ENCODE measurements at regions not wholly inside any gene's neighbourhood (a gene's known extent, or its start where the extent isn't known, plus 50 kb on each side); places are given as distances from the start of the nearest gene placed in this dataset.

- Histone ChIP-seq H2AFZ (ENCODE audit: low read depth, low read length) (no peak overlapping the region), H3K9ac (ENCODE audit: low read length) (no peak overlapping the region), H3K18ac (ENCODE audit: low read depth in 1 of 2, low read length in 2 of 2) (no peak overlapping the region), H3K36me3 (ENCODE audit: control insufficient read depth in 1 of 2, insufficient read depth in 2 of 2, low read depth in 1 of 2, low read length in 2 of 2) (no peaks in the 10 kb centered on the region), H3K27me3 (ENCODE audit: control insufficient read depth in 1 of 2, insufficient read depth in 1 of 2, low read length in 2 of 2) (no peaks in the 10 kb centered on the region), H3K4ac (ENCODE audit: low read depth in 1 of 2, low read length in 2 of 2) (no peak overlapping the region), H2BK5ac (ENCODE audit: low read depth, low read length, poor library complexity, severe bottlenecking) (no peak overlapping the region), H4K91ac (ENCODE audit: low read length) (no peak overlapping the region), H3K4me1 (ENCODE audit: control insufficient read depth, insufficient read depth, low read depth, low read length) (no peaks in the 10 kb centered on the region), H4K8ac (ENCODE audit: low read length) (no peak overlapping the region), H2BK120ac (ENCODE audit: low read depth, low read length) (no peak overlapping the region), H2AK5ac (ENCODE audit: low read length, severe bottlenecking) (no peak overlapping the region), H3K27ac (ENCODE audit: low read length, poor library complexity, severe bottlenecking) (no peak overlapping the region), H2BK15ac (ENCODE audit: low read depth, poor library complexity, severe bottlenecking) (no peak overlapping the region), H3K79me1 (replicated peaks; ENCODE audit: low read length, poor library complexity, severe bottlenecking) (no peaks in the 10 kb centered on the region), H3K4me2 (ENCODE audit: low read length, poor library complexity, severe bottlenecking) (no peak overlapping the region), H3K14ac (ENCODE audit: low read length in 2 of 2) (no peak overlapping the region), H2BK12ac (ENCODE audit: low read length in 2 of 2) (no peak overlapping the region), H3K23ac (ENCODE audit: low read length in 2 of 2) (no peak overlapping the region), H3K4me3 (ENCODE audit: insufficient read depth in 1 of 2, low read depth in 1 of 2, low read length in 2 of 2) (no peak overlapping the region), H3K9me3 (ENCODE audit: control insufficient read depth, low read length) (peaks cover 21% of the 10 kb centered on the region)
- WGBS = 100% methylated on average over 1 of the region's 1 CpG
- no peak for DNase-seq
These were observed 863.6 kb upstream of the SALL3 start for GRCh38 chr18:78115896-78116561.

- H2AK5ac ChIP-seq (ENCODE audit: low read length, severe bottlenecking) = no peak overlapping the region
- H3K9ac ChIP-seq (ENCODE audit: low read length) = no peak overlapping the region
- H3K14ac ChIP-seq (ENCODE audit: low read length in 2 of 2) = no peak overlapping the region
- H3K27ac ChIP-seq (ENCODE audit: low read length, poor library complexity, severe bottlenecking) = no peak overlapping the region
- no peaks in the 10 kb centered on the region for H3K36me3 ChIP-seq (ENCODE audit: control insufficient read depth in 1 of 2, insufficient read depth in 2 of 2, low read depth in 1 of 2, low read length in 2 of 2)
- H3K18ac ChIP-seq (ENCODE audit: low read depth in 1 of 2, low read length in 2 of 2) = no peak overlapping the region
- H2BK120ac ChIP-seq (ENCODE audit: low read depth, low read length) = no peak overlapping the region
- H2AFZ ChIP-seq (ENCODE audit: low read depth, low read length) = no peak overlapping the region
- H2BK5ac ChIP-seq (ENCODE audit: low read depth, low read length, poor library complexity, severe bottlenecking) = no peak overlapping the region
- DNase-seq = no peak
- H3K4me3 ChIP-seq (ENCODE audit: insufficient read depth in 1 of 2, low read depth in 1 of 2, low read length in 2 of 2) = no peak overlapping the region
- H3K23ac ChIP-seq (ENCODE audit: low read length in 2 of 2) = no peak overlapping the region
- H3K4me2 ChIP-seq (ENCODE audit: low read length, poor library complexity, severe bottlenecking) = no peak overlapping the region
- H2BK12ac ChIP-seq (ENCODE audit: low read length in 2 of 2) = no peak overlapping the region
- no peak overlapping the region for H4K91ac ChIP-seq (ENCODE audit: low read length)
- H3K27me3 ChIP-seq (ENCODE audit: control insufficient read depth in 1 of 2, insufficient read depth in 1 of 2, low read length in 2 of 2) = no peaks in the 10 kb centered on the region
- no peak overlapping the region for H2BK15ac ChIP-seq (ENCODE audit: low read depth, poor library complexity, severe bottlenecking)
- peaks cover 12% of the 10 kb centered on the region for H3K9me3 ChIP-seq (ENCODE audit: control insufficient read depth, low read length)
- H3K79me1 ChIP-seq (replicated peaks; ENCODE audit: low read length, poor library complexity, severe bottlenecking) = no peaks in the 10 kb centered on the region
- no peaks in the 10 kb centered on the region for H3K4me1 ChIP-seq (ENCODE audit: control insufficient read depth, insufficient read depth, low read depth, low read length)
- no peak overlapping the region for H3K4ac ChIP-seq (ENCODE audit: low read depth in 1 of 2, low read length in 2 of 2)
- WGBS = 81% methylated on average over 23 of the region's 24 CpGs
- no peak overlapping the region for H4K8ac ChIP-seq (ENCODE audit: low read length)
These were observed 856.3 kb upstream of the SALL3 start for GRCh38 chr18:78123144-78123909.

GRCh38 chr18:78123926-78124797 lies 855.5 kb upstream of the SALL3 start:
- Histone ChIP-seq H3K4me2 (ENCODE audit: low read length, poor library complexity, severe bottlenecking) (no peak overlapping the region), H3K14ac (ENCODE audit: low read length in 2 of 2) (no peak overlapping the region), H2BK5ac (ENCODE audit: low read depth, low read length, poor library complexity, severe bottlenecking) (peak overlapping the region; percentile 24), H2AK5ac (ENCODE audit: low read length, severe bottlenecking) (no peak overlapping the region), H3K36me3 (ENCODE audit: control insufficient read depth in 1 of 2, insufficient read depth in 2 of 2, low read depth in 1 of 2, low read length in 2 of 2) (no peaks in the 10 kb centered on the region), H3K79me1 (replicated peaks; ENCODE audit: low read length, poor library complexity, severe bottlenecking) (no peaks in the 10 kb centered on the region), H2AFZ (ENCODE audit: low read depth, low read length) (no peak overlapping the region), H3K23ac (ENCODE audit: low read length in 2 of 2) (no peak overlapping the region), H2BK120ac (ENCODE audit: low read depth, low read length) (no peak overlapping the region), H3K27me3 (ENCODE audit: control insufficient read depth in 1 of 2, insufficient read depth in 1 of 2, low read length in 2 of 2) (no peaks in the 10 kb centered on the region), H3K18ac (ENCODE audit: low read depth in 1 of 2, low read length in 2 of 2) (no peak overlapping the region), H4K91ac (ENCODE audit: low read length) (no peak overlapping the region), H2BK12ac (ENCODE audit: low read length in 2 of 2) (no peak overlapping the region), H4K8ac (ENCODE audit: low read length) (no peak overlapping the region), H3K4me1 (ENCODE audit: control insufficient read depth, insufficient read depth, low read depth, low read length) (no peaks in the 10 kb centered on the region), H3K9me3 (ENCODE audit: control insufficient read depth, low read length) (peaks cover 12% of the 10 kb centered on the region), H3K27ac (ENCODE audit: low read length, poor library complexity, severe bottlenecking) (no peak overlapping the region), H3K4ac (ENCODE audit: low read depth in 1 of 2, low read length in 2 of 2) (no peak overlapping the region), H3K9ac (ENCODE audit: low read length) (no peak overlapping the region), H2BK15ac (ENCODE audit: low read depth, poor library complexity, severe bottlenecking) (no peak overlapping the region), H3K4me3 (ENCODE audit: insufficient read depth in 1 of 2, low read depth in 1 of 2, low read length in 2 of 2) (no peak overlapping the region)
- no peak for DNase-seq
- WGBS = 87% methylated on average over 34 of the region's 34 CpGs

Measured in mesenchymal stem cell (in vitro differentiated cells and primary cell).